KBM-7 (cell line): ENCODE measurements at regions not wholly inside any gene's neighbourhood (a gene's known extent, or its start where the extent isn't known, plus 50 kb on each side); places are given as distances from the start of the nearest gene placed in this dataset.
"Not testable (repeated sequence)": the region's sequence is repeated elsewhere in the genome, so short reads cannot be mapped to it uniquely, and the experiment has no call there.

Source experiments
- DNase-seq: peaks from one replicate; pipeline ENCODE4 v3.0.0-alpha.2; 2015
- in situ Hi-C: fragments of 300-500 bp; cut with MboI; formaldehyde crosslinking; loops from 2 replicates; pipeline ENCODE4 v1.14.3; 2020; ENCODE audit warnings: low sequenced_read_pairs, low pct_unique_long_range_greater_than_20kb, mixed read lengths

DNA sequence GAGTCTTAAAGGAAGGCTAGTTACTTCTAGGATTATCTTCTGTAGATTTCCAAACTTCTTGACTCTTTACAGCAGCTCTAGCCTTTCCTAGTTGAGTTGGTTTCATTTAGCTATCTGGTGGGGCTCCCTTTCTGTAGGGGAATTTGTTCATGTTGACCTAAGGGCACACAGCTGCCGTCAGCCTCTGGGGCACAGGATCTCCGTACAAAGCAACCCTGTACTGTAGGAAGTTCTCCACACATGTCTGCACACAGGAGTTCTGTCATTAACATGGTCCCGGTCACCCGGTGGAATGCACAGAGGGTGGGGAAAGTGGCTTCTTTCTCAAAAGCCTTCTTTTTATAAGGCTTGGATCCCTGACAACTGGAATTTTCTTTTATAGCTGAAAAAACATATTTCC lies 88.7 kb upstream of the TNIK start:
- in situ Hi-C loops: no loop called here
- no peak for DNase-seq

DNA sequence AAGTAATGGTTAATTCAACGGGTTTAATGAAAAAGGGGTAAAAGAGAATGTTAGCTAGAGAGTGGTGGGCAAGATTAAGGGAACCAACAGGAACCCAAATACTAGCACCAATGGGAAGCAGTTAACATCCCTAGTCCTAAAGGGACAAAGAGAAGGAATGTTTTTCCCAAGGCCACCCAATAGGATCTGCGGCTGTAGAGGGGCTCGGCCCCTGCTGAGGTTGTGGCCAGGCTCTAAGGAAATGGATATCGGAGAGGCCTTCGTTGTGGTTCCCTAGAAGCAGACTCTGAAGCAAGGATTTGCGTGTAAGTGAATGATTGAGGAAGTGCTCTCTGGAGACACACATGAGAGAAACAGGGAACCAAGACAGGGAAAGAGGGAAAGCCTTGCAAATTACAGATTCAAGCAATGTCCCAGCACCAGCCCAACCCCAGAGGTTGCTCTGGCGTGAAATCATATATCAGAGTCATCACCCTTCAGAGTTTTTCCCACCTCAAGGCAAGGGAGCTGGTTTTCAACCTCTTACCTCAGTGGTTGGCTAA lies 83.6 kb upstream of the TNIK start:
- DNase-seq: peak; percentile 54
- in situ Hi-C loops: no loop called here

DNA sequence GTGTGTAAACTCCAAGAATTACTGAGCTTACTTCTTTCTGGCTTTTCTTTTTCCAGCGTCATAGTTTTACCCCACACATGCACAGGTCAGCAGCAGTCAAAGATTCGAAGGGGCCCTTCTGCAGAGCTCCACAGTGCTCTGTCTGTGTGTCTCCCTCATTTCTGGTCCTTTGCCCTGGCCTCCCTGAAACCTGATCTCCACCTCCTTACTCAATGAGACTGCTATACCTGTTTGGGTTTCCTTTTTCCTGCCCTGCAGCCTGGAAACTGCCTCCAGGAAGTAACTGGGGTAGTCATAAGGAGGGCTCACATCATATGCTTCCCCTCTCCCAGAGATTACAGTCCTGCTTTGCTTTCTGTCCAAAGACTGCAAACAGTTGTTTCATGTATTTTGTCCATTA lies 82.8 kb upstream of the TNIK start:
- in situ Hi-C loops: no loop called here
- DNase-seq: no peak

- DNase-seq: no peak
- in situ Hi-C loops: no loop called here
Observed at GRCh38 chr3:171541647-171542046, 81.4 kb upstream of the TNIK start.

- DNase-seq: no peak
- in situ Hi-C loops: no loop called here
Observed at GRCh38 chr3:171541181-171541580, 81.0 kb upstream of the TNIK start.

DNA sequence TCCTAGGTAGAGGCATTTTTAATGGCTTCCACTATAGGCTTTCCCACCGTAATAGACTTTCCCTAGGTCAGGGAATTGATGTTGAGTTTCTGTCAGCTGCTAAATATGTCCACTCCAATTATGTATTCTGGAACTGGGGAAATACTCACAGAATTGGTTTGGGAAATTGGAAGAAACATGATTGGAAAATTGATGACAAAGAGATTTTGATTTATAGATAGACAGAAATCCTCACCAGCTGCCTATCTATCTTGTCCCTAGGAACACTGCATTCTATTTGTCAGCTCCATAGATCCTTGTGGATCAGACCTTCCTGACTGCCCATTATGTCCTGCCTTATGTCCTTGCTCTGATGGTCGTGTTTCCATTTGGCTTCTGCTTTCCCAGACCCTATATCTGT lies 75.6 kb upstream of the TNIK start:
- in situ Hi-C loops: no loop called here
- DNase-seq: no peak

- in situ Hi-C loops: no loop called here
- no peak for DNase-seq
Observed at GRCh38 chr3:171535133-171535532, 74.9 kb upstream of the TNIK start.

- DNase-seq: no peak
- in situ Hi-C loops: no loop called here
Observed at GRCh38 chr3:171533702-171534101, 73.5 kb upstream of the TNIK start.

- DNase-seq: no peak
- in situ Hi-C loops: no loop called here
Observed at GRCh38 chr3:171532294-171532693, 72.1 kb upstream of the TNIK start.

DNA sequence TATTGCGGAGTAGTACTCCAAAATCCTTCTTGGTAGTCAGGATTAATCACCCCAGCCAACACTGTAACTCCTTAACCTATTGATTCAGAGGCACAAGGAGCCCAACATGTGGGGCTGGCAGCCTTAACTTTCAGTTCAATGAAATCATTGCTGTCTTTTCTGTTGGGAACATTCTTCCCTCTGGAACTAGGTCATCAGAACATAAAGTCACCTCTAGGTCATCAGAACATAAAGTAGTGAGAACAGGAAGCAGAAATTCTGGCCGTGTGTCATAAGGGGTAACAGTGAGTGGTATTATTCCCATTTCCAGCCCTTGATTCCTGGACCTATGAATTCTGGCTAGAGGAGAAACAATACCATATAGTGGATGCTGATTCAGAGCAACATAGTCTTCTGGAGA lies 71.5 kb upstream of the TNIK start:
- in situ Hi-C loops: no loop called here
- DNase-seq: no peak

DNA sequence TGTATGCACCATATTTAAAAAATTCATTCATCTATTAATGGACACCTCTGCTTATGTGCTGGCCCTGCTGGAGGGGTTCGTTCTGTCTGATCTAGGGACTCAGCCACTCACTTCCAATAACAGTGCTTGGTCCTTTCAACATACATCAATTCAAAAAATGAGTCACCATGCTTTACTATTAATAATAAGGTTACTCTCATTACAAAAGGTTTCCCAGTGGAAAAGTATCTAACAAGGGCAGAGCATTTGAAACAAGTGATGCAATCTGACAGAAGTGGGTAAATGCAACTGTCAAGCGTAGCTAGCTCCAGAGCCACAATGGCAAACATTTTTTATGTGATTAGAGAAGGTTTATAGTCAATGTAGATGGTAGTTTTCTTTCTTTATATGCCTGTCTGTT lies 67.9 kb upstream of the TNIK start:
- DNase-seq: no peak
- in situ Hi-C loops: no loop called here

- no peak for DNase-seq
- in situ Hi-C loops: no loop called here
Observed at GRCh38 chr3:171526869-171527268, 66.7 kb upstream of the TNIK start.

DNA sequence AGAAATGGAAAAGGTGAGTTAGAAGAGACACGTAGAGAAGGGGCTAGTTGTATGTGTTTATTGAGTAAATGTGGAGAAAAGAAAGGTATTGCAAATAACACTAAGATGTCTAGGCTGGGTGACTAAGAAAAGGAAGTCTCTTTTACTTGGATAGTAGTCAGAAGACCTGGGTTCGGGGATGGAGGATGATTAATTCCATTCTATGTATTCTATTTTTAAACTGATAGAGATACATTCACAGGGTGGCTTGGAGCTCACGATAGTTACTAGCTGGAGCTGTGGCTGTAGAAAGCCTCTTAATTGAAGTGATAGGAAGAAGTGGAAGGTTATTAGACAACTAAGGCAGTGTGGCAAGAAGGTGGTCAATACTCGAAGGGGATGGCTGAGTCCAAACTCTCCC lies 65.9 kb upstream of the TNIK start:
- no peak for DNase-seq
- in situ Hi-C loops: no loop called here

DNA sequence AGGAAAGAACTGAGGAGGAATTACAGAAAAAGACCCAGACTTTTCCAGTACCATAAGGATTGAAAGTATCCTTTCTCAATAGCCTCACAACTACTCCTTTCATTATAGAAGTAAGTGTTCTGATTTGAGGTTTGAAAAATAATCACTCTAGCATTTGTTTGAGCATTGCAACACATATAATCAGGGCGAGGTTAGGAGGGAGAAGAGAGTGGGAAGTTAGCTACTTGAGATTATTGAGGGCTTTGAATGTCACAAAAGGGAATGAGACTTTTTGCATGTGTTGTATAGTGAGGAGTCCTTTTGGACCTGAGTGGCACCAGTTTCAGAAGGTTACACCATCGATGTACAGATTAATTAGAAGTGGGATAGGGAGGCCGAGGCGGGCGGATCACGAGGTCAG lies 65.2 kb upstream of the TNIK start:
- DNase-seq: no peak
- in situ Hi-C loops: no loop called here

- in situ Hi-C loops: no loop called here
- no peak for DNase-seq
Observed at GRCh38 chr3:171524921-171525310, 64.7 kb upstream of the TNIK start.

DNA sequence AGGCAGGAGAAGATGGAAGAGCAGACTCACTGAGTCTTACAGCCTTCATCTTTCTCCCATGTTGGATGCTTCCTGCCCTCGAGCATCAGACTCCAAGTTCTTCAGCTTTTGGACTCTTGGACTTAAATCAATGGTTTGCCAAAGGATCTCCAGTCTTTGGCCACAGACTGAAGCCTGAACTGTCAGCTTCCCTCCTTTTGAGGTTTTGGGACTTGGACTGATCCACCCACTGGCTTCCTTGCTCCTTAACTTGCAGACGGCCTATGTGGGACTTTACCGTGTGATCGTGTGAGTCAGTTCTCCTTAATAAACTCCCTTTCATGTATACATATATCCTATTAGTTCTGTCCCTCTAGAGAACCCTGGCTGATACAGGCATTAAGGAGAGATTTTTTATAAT lies 62.4 kb upstream of the TNIK start:
- no peak for DNase-seq
- in situ Hi-C loops: no loop called here

GRCh38 chr3:171519423-171519822 lies 59.2 kb upstream of the TNIK start:
- DNase-seq, in situ Hi-C loops: not testable (repeated sequence)

DNA sequence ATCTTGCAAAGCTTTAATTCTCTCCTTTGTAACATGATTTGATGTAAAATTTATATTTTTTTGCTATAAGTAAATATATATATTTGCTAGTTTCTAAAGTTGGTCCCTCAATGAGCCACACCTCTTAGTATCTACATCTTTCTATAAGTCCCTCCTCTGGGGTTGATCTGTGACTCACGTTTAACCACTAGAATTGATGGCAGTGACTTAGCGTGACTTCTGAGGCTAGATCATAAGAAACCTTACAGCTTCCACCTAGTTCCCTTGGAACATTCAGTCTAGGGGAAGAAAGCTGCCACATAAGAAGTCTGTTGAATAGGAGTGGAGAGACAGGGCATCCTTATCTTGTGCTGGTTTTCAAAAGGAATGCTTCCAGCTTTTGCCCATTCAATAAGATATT lies 56.6 kb upstream of the TNIK start:
- no peak for DNase-seq
- in situ Hi-C loops: no loop called here

GRCh38 chr3:171514466-171514865 lies 54.3 kb upstream of the TNIK start:
- in situ Hi-C loops: no loop called here

GRCh38 chr3:171511450-171511849 lies 51.2 kb upstream of the TNIK start:
- DNase-seq: no peak
- in situ Hi-C loops: no loop called here

More at GRCh38 chr3:171514466-171514865, 54.3 kb upstream of the TNIK start:
- no peak for DNase-seq
